ENCODE measurements at regions not wholly inside any gene's neighbourhood (a gene's known extent, or its start where the extent isn't known, plus 50 kb on each side); places are given as distances from the start of the nearest gene placed in this dataset.

DNA sequence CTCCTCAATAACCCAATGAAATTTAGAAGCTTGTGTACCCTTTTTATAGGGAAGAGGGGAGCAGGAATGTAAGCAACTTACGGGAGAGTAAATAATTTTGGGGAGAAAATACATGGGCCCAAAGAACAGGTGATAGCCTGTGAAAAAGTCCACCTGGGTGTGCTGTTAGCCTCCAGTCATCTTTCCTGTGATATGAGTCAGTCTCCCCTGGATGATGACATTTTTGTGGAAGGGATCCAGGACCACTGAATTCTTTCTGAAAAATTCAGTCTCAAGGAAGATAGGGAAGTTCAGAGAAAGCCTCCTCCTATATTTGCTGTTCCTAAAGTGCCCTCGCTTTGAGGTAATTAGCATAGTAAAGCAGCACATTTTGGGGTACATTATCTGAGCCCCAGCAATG is 149.8 kb downstream of the SQOR start:
- Histone ChIP-seq H3K4me1 (ENCODE audit: low read depth) (no peaks in the 10 kb centered on the region), H3K36me3 (ENCODE audit: low read depth) (no peaks in the 10 kb centered on the region), H3K9me3 (no peaks in the 10 kb centered on the region), H3K4me3 (no peak overlapping the region)
- DNase-seq (no peak), ATAC-seq (no peak)
- TF ChIP-seq, protein P1, sequence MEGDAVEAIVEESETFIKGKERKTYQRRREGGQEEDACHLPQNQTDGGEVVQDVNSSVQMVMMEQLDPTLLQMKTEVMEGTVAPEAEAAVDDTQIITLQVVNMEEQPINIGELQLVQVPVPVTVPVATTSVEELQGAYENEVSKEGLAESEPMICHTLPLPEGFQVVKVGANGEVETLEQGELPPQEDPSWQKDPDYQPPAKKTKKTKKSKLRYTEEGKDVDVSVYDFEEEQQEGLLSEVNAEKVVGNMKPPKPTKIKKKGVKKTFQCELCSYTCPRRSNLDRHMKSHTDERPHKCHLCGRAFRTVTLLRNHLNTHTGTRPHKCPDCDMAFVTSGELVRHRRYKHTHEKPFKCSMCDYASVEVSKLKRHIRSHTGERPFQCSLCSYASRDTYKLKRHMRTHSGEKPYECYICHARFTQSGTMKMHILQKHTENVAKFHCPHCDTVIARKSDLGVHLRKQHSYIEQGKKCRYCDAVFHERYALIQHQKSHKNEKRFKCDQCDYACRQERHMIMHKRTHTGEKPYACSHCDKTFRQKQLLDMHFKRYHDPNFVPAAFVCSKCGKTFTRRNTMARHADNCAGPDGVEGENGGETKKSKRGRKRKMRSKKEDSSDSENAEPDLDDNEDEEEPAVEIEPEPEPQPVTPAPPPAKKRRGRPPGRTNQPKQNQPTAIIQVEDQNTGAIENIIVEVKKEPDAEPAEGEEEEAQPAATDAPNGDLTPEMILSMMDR (IDR thresholded peaks at IDR 0.05) = no peak
- intact Hi-C loops (cut with DNase I, micrococcal nuclease) = no loop called here

DNA sequence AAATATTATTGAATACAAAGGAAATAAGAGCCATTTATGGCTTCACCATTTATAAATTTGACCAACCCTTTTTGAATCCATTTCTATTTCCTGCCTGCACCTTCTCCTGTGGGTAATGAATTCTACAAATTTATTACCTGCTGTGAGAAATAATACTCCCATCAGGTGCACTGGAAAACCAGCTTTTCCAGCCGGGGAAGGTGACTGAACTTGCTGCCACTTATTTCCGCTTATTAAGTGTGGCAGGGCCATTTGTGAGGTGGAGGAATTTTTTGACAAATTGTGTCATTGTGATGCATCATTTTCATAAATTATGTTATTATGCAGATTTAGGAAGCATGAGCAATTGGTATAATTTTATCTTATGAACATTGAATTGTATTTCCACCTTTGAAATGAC is 151.1 kb downstream of the SQOR start:
- DNase-seq = no peak

DNA sequence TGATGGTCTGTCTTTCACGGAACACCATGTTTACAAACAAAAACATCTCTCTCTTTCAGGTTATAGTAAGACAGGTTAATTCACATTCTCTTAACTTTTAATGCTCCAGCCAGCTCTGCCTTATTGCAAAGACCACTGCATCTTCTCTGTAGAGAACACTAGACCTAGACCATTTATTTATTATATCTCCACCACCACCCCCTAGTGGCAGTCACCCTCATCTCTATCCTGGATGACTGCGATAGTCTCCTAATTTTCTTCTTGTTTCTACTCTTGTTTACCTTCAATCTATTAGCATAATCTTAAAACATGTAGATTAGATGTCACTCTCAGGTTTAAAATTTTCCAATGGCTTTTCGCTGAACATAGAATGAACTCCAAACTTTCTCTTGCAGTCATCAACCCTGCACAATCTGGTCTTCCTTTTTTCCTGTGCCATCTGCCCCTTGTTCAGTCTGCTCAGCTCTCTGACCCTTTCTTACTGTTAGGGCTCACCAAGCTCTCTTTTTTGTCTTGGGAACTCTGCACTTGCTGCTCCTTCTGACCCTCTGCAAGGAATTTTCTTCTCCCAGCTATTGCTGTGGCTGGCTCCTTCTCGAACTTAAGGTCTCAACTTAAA is 155.6 kb downstream of the SQOR start:
- Histone ChIP-seq H3K36me3 (ENCODE audit: low read depth) (no peaks in the 10 kb centered on the region), H3K9me3 (no peaks in the 10 kb centered on the region), H3K4me3 (no peak overlapping the region), H3K4me1 (ENCODE audit: low read depth) (no peaks in the 10 kb centered on the region)
- DNase-seq (peak in 1 of 3 donors; percentile 78), ATAC-seq (peak; percentile 57)
- TF ChIP-seq, protein P1 (IDR thresholded peaks at IDR 0.05) = no peak
- intact Hi-C loops (cut with DNase I, micrococcal nuclease) = loop anchor here in 1 of 2 donors (10.0 kb wide), 1 partner anchor 76 kb away; no protein-coding TSS in a partner anchor

More for the DNA sequence above, 151.1 kb downstream of the SQOR start:
- intact Hi-C loops (cut with DNase I, micrococcal nuclease) = no loop called here
- Histone ChIP-seq H3K36me3 (ENCODE audit: low read depth) (no peaks in the 10 kb centered on the region), H3K4me3 (no peak overlapping the region), H3K9me3 (no peaks in the 10 kb centered on the region), H3K4me1 (ENCODE audit: low read depth) (no peaks in the 10 kb centered on the region)
- ATAC-seq = no peak
- TF ChIP-seq, protein P1 (IDR thresholded peaks at IDR 0.05) = no peak

DNA sequence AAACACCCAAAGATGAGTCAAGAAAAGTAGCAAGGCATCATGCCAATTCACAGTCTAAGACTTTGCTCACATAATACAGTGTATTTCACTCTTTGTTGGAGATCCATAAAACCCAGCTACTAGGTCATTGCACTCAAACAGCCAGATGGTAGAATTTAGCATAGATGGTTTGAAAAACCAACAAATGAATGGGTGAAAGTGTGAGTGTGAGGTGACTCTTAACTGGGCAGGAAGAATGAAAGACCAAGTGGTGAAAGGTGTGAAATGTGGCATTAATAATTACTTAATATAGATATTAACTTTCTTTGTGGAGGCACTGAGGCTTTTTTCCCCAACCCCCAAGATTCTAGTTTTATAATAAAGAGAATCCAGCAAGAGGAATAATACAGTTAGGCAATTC is 159.5 kb downstream of the SQOR start:
- Histone ChIP-seq H3K36me3 (ENCODE audit: low read depth) (no peaks in the 10 kb centered on the region), H3K4me3 (no peak overlapping the region), H3K4me1 (ENCODE audit: low read depth) (peaks cover 7% of the 10 kb centered on the region), H3K9me3 (no peaks in the 10 kb centered on the region)
- intact Hi-C loops (cut with DNase I, micrococcal nuclease) = loop anchor here in 1 of 2 donors (10.0 kb wide), 1 partner anchor 80 kb away; no protein-coding TSS in a partner anchor
- DNase-seq (no peak), ATAC-seq (no peak)
- TF ChIP-seq, protein P1 (IDR thresholded peaks at IDR 0.05) = no peak

DNA sequence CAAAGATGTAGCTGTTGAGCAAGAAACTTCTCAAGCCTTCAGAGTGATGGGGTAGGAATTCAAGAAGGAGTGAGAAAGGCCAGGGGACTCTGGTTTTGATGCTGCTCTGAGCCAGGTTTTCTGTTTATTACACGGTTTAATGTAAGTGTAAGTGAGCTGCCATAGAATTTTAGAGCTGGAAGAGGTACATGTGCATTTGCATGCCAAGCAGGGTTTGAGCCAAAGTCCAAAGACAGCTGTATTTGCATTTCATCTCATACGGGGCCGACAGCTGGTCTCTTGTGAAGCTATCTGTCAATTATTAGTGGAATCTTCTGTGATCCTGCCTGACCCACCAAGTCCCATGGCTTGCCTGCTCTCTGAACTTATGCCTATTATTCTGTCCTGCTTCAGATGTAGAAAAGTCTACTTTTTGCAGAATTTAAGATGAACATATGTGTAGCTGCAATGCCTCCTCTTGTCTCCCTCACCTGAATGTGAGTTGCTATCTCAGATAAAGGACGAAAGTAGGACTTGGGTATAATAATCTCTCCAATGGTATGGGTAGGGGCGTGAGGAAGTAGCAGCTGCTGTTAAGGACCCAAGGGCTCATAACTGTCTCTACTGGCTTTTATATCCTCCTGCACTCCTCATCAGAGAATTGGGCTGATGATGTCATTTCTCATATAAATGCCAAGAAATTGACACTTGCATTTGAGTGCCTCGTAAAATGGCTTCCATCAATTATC is 160.0 kb downstream of the SQOR start:
- peak in 1 of 3 donors; percentile 13 for DNase-seq
- TF ChIP-seq, protein P1 (IDR thresholded peaks at IDR 0.05) = no peak
- ATAC-seq = peak; percentile 18

More for the DNA sequence above, 160.0 kb downstream of the SQOR start:
- Histone ChIP-seq H3K4me1 (ENCODE audit: low read depth) (peaks cover 7% of the 10 kb centered on the region), H3K36me3 (ENCODE audit: low read depth) (no peaks in the 10 kb centered on the region), H3K9me3 (no peaks in the 10 kb centered on the region), H3K4me3 (no peak overlapping the region)
- intact Hi-C loops (cut with DNase I, micrococcal nuclease) = loop anchor here (5.0 to 10.0 kb wide), 2 partner anchors 80 to 83 kb away; no protein-coding TSS in a partner anchor
